Liver (tissue), 3 donors: ENCODE measurements at regions not wholly inside any gene's neighbourhood (a gene's known extent, or its start where the extent isn't known, plus 50 kb on each side); places are given as distances from the start of the nearest gene placed in this dataset.

Source experiments
- EGR1 ChIP-seq, 2 donors: IDR thresholded peaks; 2 replicates each; pipeline ENCODE4 v1.6.1; 2016 to 2018; ENCODE audit warnings: antibody characterized with exemption in 2 of 2, low read depth in 2 of 2
- FOXA1 ChIP-seq: IDR thresholded peaks from 2 replicates; pipeline ENCODE4 v1.6.1; 2016; ENCODE audit warnings: antibody characterized with exemption
- JUND ChIP-seq, 2 donors: IDR thresholded peaks; 2 replicates each; pipeline ENCODE4 v1.6.1; 2016; ENCODE audit warnings: antibody characterized with exemption in 2 of 2
- RAD21 ChIP-seq, 2 donors: IDR thresholded peaks; 2 replicates each; pipeline ENCODE4 v1.6.1; 2016; ENCODE audit warnings: antibody characterized with exemption in 2 of 2, mild to moderate bottlenecking in 2 of 2
- REST ChIP-seq: IDR thresholded peaks from 2 replicates; pipeline ENCODE4 v1.6.1; 2016; ENCODE audit warnings: antibody characterized with exemption, mild to moderate bottlenecking
- SP1 ChIP-seq: IDR thresholded peaks from 2 replicates; pipeline ENCODE4 v1.6.1; 2018; ENCODE audit warnings: antibody characterized with exemption, mild to moderate bottlenecking
- TAF1 ChIP-seq: conservative IDR thresholded peaks from 2 replicates; pipeline ENCODE4 v1.6.1; 2016; ENCODE audit warnings: antibody characterized with exemption, mild to moderate bottlenecking
- YY1 ChIP-seq: IDR thresholded peaks from 2 replicates; pipeline ENCODE4 v1.6.1; 2016; ENCODE audit warnings: antibody characterized with exemption, mild to moderate bottlenecking
- TF ChIP-seq, protein P1 (sequence below): fragments of 150-350 bp; IDR thresholded peaks from 2 replicates; pipeline ENCODE4 v1.5.1; 2017; ENCODE audit warnings: improper control_type of control experiment, low read depth, low read length; ENCODE audit not compliant: missing input control
- TF ChIP-seq, protein P2 (sequence below): IDR thresholded peaks from 2 replicates; pipeline ENCODE4 v1.6.1; 2016; ENCODE audit warnings: antibody characterized with exemption
- TF ChIP-seq, protein P3 (sequence below): IDR thresholded peaks from 2 replicates; pipeline ENCODE4 v1.6.1; 2016; ENCODE audit warnings: antibody characterized with exemption
- donor health status: healthy.
- donor health status: healthy.

GRCh38 chr6:18640754-18641153 is 253.6 kb downstream of the RNF144B start:
- TF ChIP-seq RAD21 (IDR thresholded peaks at IDR 0.05) = no peak
- TF ChIP-seq, protein P1, sequence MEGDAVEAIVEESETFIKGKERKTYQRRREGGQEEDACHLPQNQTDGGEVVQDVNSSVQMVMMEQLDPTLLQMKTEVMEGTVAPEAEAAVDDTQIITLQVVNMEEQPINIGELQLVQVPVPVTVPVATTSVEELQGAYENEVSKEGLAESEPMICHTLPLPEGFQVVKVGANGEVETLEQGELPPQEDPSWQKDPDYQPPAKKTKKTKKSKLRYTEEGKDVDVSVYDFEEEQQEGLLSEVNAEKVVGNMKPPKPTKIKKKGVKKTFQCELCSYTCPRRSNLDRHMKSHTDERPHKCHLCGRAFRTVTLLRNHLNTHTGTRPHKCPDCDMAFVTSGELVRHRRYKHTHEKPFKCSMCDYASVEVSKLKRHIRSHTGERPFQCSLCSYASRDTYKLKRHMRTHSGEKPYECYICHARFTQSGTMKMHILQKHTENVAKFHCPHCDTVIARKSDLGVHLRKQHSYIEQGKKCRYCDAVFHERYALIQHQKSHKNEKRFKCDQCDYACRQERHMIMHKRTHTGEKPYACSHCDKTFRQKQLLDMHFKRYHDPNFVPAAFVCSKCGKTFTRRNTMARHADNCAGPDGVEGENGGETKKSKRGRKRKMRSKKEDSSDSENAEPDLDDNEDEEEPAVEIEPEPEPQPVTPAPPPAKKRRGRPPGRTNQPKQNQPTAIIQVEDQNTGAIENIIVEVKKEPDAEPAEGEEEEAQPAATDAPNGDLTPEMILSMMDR = no peak
- no peak for TF ChIP-seq YY1
- TF ChIP-seq REST = no peak
- no peak for TF ChIP-seq SP1
- TF ChIP-seq EGR1 (IDR thresholded peaks at IDR 0.05; ENCODE audit: low read depth in 2 of 2) = no peak
- TF ChIP-seq, protein P2, sequence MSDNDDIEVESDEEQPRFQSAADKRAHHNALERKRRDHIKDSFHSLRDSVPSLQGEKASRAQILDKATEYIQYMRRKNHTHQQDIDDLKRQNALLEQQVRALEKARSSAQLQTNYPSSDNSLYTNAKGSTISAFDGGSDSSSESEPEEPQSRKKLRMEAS = no peak
- TF ChIP-seq, protein P3, sequence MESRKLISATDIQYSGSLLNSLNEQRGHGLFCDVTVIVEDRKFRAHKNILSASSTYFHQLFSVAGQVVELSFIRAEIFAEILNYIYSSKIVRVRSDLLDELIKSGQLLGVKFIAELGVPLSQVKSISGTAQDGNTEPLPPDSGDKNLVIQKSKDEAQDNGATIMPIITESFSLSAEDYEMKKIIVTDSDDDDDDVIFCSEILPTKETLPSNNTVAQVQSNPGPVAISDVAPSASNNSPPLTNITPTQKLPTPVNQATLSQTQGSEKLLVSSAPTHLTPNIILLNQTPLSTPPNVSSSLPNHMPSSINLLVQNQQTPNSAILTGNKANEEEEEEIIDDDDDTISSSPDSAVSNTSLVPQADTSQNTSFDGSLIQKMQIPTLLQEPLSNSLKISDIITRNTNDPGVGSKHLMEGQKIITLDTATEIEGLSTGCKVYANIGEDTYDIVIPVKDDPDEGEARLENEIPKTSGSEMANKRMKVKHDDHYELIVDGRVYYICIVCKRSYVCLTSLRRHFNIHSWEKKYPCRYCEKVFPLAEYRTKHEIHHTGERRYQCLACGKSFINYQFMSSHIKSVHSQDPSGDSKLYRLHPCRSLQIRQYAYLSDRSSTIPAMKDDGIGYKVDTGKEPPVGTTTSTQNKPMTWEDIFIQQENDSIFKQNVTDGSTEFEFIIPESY = no peak
- no peak for TF ChIP-seq FOXA1
- TF ChIP-seq JUND (IDR thresholded peaks at IDR 0.05) = no peak
- no peak for TF ChIP-seq TAF1
